VCaP (cell line): ENCODE measurements at regions not wholly inside any gene's neighbourhood (a gene's known extent, or its start where the extent isn't known, plus 50 kb on each side); places are given as distances from the start of the nearest gene placed in this dataset.
A peak's percentile ranks its signal among the peaks of the same experiment; 100 is the strongest.

ENCODE experiments used
- H3K27ac ChIP-seq: fragments of 450-650 bp; 2 replicates; pipeline ENCODE4 v1.5.1; 2017
- TF ChIP-seq, protein P1 (sequence below): fragments of 450-650 bp; conservative IDR thresholded peaks from 2 replicates; pipeline ENCODE4 v1.5.1; 2017; ENCODE audit warnings: mild to moderate bottlenecking, moderate library complexity

GRCh38 chr17:56678249-56679114, 85.0 kb downstream of the NOG start:
- TF ChIP-seq, protein P1, sequence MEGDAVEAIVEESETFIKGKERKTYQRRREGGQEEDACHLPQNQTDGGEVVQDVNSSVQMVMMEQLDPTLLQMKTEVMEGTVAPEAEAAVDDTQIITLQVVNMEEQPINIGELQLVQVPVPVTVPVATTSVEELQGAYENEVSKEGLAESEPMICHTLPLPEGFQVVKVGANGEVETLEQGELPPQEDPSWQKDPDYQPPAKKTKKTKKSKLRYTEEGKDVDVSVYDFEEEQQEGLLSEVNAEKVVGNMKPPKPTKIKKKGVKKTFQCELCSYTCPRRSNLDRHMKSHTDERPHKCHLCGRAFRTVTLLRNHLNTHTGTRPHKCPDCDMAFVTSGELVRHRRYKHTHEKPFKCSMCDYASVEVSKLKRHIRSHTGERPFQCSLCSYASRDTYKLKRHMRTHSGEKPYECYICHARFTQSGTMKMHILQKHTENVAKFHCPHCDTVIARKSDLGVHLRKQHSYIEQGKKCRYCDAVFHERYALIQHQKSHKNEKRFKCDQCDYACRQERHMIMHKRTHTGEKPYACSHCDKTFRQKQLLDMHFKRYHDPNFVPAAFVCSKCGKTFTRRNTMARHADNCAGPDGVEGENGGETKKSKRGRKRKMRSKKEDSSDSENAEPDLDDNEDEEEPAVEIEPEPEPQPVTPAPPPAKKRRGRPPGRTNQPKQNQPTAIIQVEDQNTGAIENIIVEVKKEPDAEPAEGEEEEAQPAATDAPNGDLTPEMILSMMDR = no peak
- no peak overlapping the region for H3K27ac ChIP-seq

GRCh38 chr17:56679115-56679776, 85.7 kb downstream of the NOG start:
- TF ChIP-seq, protein P1 = peak; percentile 79
- H3K27ac ChIP-seq = no peak overlapping the region

DNA sequence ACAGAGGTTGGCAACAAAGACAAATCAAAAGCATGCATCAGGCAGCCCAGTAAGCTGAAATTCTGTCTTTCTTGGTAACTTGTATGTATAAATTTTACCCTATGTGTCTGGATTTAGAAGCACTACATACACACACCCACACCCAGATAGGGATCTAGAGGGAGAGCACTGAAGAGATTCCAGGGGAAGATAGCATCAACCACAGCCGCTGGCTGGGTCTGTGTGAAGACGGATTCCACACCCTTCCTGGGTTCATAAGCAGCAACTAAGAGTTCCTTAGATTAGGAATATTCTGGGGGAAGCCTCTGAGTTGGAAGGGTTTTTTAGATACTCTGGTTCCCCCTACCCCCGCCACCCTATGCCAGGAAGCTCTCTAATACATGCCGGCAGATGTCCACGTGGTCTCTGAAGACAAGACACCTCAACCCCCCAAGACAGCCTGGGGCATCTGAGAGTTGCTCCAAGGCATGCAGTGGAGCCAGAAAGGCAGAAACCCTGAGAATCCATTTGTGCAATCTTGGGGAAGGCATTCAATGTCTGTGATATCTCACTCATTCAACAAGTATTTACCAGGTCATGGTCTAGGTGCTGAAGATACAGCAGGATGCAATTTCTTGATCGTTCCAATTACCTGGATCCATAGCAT, 86.4 kb downstream of the NOG start:
- no peak overlapping the region for H3K27ac ChIP-seq

DNA sequence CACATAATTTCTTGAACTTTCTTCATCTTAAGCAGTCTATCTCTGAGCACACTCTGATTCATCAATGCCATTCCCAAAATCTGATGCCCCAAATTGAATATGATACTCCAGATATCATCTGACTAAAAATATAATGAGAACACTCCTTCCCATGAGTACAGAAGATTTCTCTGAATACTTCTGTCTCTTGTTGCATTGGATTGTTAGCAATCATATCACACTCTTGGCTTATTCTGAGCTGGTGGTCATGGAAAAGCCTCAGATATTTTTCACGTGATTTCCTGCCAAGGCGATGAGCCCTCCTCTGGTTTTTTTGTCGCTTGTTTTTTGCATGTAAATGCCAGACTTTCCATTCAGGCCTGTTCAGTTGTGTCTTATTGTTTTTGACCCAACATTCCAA, 87.2 kb downstream of the NOG start:
- no peak overlapping the region for H3K27ac ChIP-seq
- TF ChIP-seq, protein P1 = no peak

More for the DNA sequence above, 86.4 kb downstream of the NOG start:
- TF ChIP-seq, protein P1 = no peak

- TF ChIP-seq, protein P1 = no peak
- no peak overlapping the region for H3K27ac ChIP-seq
Observed at GRCh38 chr17:56681561-56682266, 88.2 kb downstream of the NOG start.

DNA sequence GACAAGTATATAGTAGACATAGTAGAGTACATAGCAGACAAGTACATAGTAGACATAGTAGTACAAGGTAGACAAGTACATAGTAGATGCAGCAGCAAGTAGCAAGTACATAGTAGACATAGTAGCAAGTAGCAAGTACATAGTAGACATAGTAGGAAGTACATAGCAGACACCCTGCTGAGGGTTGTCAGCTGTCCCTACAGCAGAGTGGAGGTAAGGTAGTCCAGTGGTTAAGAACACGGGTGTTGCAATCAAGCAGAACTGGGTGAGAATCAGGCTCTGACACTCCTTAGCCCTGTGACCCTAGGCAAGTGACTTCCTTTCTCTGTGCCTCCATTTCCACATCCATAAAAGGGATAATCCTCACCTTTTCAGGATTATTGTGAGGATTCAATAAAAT, 94.7 kb downstream of the NOG start:
- TF ChIP-seq, protein P1 = no peak
- H3K27ac ChIP-seq = no peak overlapping the region
